ENCODE measurements at regions not wholly inside any gene's neighbourhood (a gene's known extent, or its start where the extent isn't known, plus 50 kb on each side); places are given as distances from the start of the nearest gene placed in this dataset.

GRCh38 chr9:38332625-38333024 lies 59.9 kb upstream of the ALDH1B1 start:
- TF ChIP-seq, protein P1, sequence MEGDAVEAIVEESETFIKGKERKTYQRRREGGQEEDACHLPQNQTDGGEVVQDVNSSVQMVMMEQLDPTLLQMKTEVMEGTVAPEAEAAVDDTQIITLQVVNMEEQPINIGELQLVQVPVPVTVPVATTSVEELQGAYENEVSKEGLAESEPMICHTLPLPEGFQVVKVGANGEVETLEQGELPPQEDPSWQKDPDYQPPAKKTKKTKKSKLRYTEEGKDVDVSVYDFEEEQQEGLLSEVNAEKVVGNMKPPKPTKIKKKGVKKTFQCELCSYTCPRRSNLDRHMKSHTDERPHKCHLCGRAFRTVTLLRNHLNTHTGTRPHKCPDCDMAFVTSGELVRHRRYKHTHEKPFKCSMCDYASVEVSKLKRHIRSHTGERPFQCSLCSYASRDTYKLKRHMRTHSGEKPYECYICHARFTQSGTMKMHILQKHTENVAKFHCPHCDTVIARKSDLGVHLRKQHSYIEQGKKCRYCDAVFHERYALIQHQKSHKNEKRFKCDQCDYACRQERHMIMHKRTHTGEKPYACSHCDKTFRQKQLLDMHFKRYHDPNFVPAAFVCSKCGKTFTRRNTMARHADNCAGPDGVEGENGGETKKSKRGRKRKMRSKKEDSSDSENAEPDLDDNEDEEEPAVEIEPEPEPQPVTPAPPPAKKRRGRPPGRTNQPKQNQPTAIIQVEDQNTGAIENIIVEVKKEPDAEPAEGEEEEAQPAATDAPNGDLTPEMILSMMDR (IDR thresholded peaks at IDR 0.05; ENCODE audit: low read depth, low read length, missing input control) = no peak
- TF ChIP-seq, protein P2, sequence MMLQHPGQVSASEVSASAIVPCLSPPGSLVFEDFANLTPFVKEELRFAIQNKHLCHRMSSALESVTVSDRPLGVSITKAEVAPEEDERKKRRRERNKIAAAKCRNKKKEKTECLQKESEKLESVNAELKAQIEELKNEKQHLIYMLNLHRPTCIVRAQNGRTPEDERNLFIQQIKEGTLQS (IDR thresholded peaks at IDR 0.05) = no peak
- no peak for TF ChIP-seq ZBTB33 (IDR thresholded peaks at IDR 0.05)
- TF ChIP-seq MAX (IDR thresholded peaks at IDR 0.05) = no peak
- TF ChIP-seq YY1 (IDR thresholded peaks at IDR 0.05) = no peak
- no peak for TF ChIP-seq RAD21 (IDR thresholded peaks at IDR 0.05)
- no peak for TF ChIP-seq GABPA (IDR thresholded peaks at IDR 0.05 in 1 of 2, conservative IDR thresholded peaks at IDR 0.05 in 1 of 2)
- no peak for TF ChIP-seq REST (IDR thresholded peaks at IDR 0.05)

Data from liver (tissue), 3 donors.